Mesendoderm (in vitro differentiated cells): ENCODE measurements at regions not wholly inside any gene's neighbourhood (a gene's known extent, or its start where the extent isn't known, plus 50 kb on each side); places are given as distances from the start of the nearest gene placed in this dataset.

ENCODE experiments used
- DNase-seq: peaks from one replicate; pipeline ENCODE4 v3.0.0; 2013
- H2AK5ac ChIP-seq: 2 replicates; pipeline ENCODE4 v1.6.1; 2013; ENCODE audit warnings: low read length, inconsistent platforms
- H2BK120ac ChIP-seq: 2 replicates; pipeline ENCODE4 v1.6.1; 2013; ENCODE audit warnings: low read depth, mild to moderate bottlenecking, low read length, moderate library complexity, mixed read lengths
- H2BK15ac ChIP-seq: replicated peaks from 2 replicates; pipeline ENCODE4 v1.6.1; 2013; ENCODE audit warnings: low read depth, mild to moderate bottlenecking, moderate library complexity
- H2BK5ac ChIP-seq: 2 replicates; pipeline ENCODE4 v1.6.1; 2013; ENCODE audit warnings: low read length, inconsistent platforms
- H3K18ac ChIP-seq: 2 replicates; pipeline ENCODE4 v1.6.1; 2013; ENCODE audit warnings: mild to moderate bottlenecking, low read length, mixed read lengths
- H3K23ac ChIP-seq: one replicate; pipeline ENCODE4 v1.6.1; 2013; ENCODE audit warnings: low read length
- H3K27ac ChIP-seq: 2 replicates; pipeline ENCODE4 v1.5.1; 2013; ENCODE audit warnings: low read depth, mild to moderate bottlenecking, inconsistent platforms, low read length, moderate library complexity
- H3K27me3 ChIP-seq: 2 replicates; pipeline ENCODE4 v1.6.1; 2013; ENCODE audit warnings: low read length, control low read depth, mild to moderate bottlenecking, inconsistent platforms; ENCODE audit not compliant: insufficient read depth, poor library complexity
- H3K36me3 ChIP-seq: 2 replicates; pipeline ENCODE4 v1.6.1; 2013; ENCODE audit warnings: low read length, inconsistent platforms; ENCODE audit not compliant: control insufficient read depth, insufficient read depth
- H3K4ac ChIP-seq: one replicate; pipeline ENCODE4 v1.6.1; 2013; ENCODE audit warnings: low read depth, mild to moderate bottlenecking, low read length, moderate library complexity
- H3K4me1 ChIP-seq: 2 replicates; pipeline ENCODE4 v1.6.1; 2013; ENCODE audit warnings: low read depth, low read length, inconsistent platforms; ENCODE audit not compliant: control insufficient read depth
- H3K4me2 ChIP-seq: 2 replicates; pipeline ENCODE4 v1.6.1; 2013; ENCODE audit warnings: low read length
- H3K4me3 ChIP-seq: 2 replicates; pipeline ENCODE4 v1.5.1; 2013; ENCODE audit warnings: mild to moderate bottlenecking, low read length
- H3K56ac ChIP-seq: one replicate; pipeline ENCODE4 v1.6.1; 2013; ENCODE audit warnings: low read length
- H3K79me1 ChIP-seq: 2 replicates; pipeline ENCODE4 v1.6.1; 2013; ENCODE audit warnings: low read length, inconsistent platforms
- H3K79me2 ChIP-seq: 2 replicates; pipeline ENCODE4 v1.6.1; 2013; ENCODE audit warnings: mild to moderate bottlenecking, low read length; ENCODE audit not compliant: control insufficient read depth, insufficient read depth
- H3K9ac ChIP-seq: 2 replicates; pipeline ENCODE4 v1.6.1; 2013; ENCODE audit warnings: low read length, inconsistent platforms
- H4K5ac ChIP-seq: one replicate; pipeline ENCODE4 v1.6.1; 2013; ENCODE audit warnings: low read length
- H4K8ac ChIP-seq: one replicate; pipeline ENCODE4 v1.6.1; 2013; ENCODE audit warnings: low read depth, mild to moderate bottlenecking, control low read depth, low read length, moderate library complexity
- WGBS: extraction: QIAGEN DNeasy Blood & Tissue Kit; methylation state at CpG from one replicate; pipeline ENCODE4 v1.1.7; 2013; ENCODE audit warnings: low lambda C conversion rate, missing lambda C conversion rate; ENCODE audit not compliant: insufficient coverage; ENCODE audit errors: extremely low coverage; 5-methylcytosine and 5-hydroxymethylcytosine counted together

- Histone ChIP-seq H3K79me1 (no peaks in the 10 kb centered on the region), H2BK120ac (no peak overlapping the region), H3K27me3 (no peaks in the 10 kb centered on the region), H4K5ac (no peak overlapping the region), H3K18ac (no peak overlapping the region), H2BK5ac (no peak overlapping the region), H3K27ac (no peak overlapping the region), H3K9ac (no peak overlapping the region), H3K23ac (no peak overlapping the region), H3K4me3 (no peak overlapping the region), H3K4me1 (no peaks in the 10 kb centered on the region), H3K56ac (no peak overlapping the region), H2BK15ac (no peak overlapping the region), H4K8ac (no peak overlapping the region), H3K4ac (no peak overlapping the region), H2AK5ac (no peak overlapping the region), H3K36me3 (no peaks in the 10 kb centered on the region), H3K79me2 (no peaks in the 10 kb centered on the region), H3K4me2 (no peak overlapping the region)
- WGBS: no CpG with 5 or more reads among the region's 13 CpGs
- DNase-seq: no peak
These were observed 195.5 kb downstream of the RBFOX3 start for GRCh38 chr17:79415365-79415764.

DNA sequence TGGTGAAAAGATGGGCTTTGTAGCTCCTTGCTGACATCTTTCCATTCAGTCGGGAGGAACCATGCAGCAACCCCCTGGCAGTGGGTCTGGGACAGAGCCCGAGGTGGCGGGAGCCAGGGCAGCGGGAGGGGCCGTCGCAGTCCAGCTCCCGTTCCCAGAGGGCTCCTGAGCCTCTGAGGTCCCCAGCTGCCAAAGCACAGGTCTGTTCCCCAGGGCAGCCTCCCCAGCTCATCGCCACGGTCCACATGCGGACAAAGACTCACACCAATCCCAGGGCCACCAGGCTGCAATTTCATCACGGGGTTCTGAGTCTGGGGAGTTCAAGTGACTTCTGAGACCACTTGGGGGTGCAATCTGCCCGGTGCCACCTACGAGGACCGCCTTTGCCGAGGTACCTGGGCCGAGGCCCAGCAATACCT lies 196.0 kb downstream of the RBFOX3 start:
- Histone ChIP-seq H3K4me3 (no peak overlapping the region), H4K5ac (no peak overlapping the region), H3K27ac (no peak overlapping the region), H3K23ac (no peak overlapping the region), H4K8ac (no peak overlapping the region), H3K18ac (no peak overlapping the region), H3K79me1 (no peaks in the 10 kb centered on the region), H3K56ac (no peak overlapping the region), H3K27me3 (no peaks in the 10 kb centered on the region), H3K4ac (no peak overlapping the region), H3K36me3 (no peaks in the 10 kb centered on the region), H2AK5ac (no peak overlapping the region), H3K4me1 (no peaks in the 10 kb centered on the region), H3K9ac (no peak overlapping the region), H2BK120ac (no peak overlapping the region), H2BK5ac (no peak overlapping the region), H3K4me2 (no peak overlapping the region), H3K79me2 (no peaks in the 10 kb centered on the region), H2BK15ac (no peak overlapping the region)
- DNase-seq: no peak
- WGBS: no CpG with 5 or more reads among the region's 16 CpGs

- Histone ChIP-seq H3K27me3 (no peaks in the 10 kb centered on the region), H3K79me1 (no peaks in the 10 kb centered on the region), H3K9ac (no peak overlapping the region), H4K8ac (no peak overlapping the region), H3K27ac (no peak overlapping the region), H3K36me3 (no peaks in the 10 kb centered on the region), H3K18ac (no peak overlapping the region), H3K56ac (no peak overlapping the region), H3K4me2 (no peak overlapping the region), H2BK120ac (no peak overlapping the region), H3K4ac (no peak overlapping the region), H2BK5ac (no peak overlapping the region), H4K5ac (no peak overlapping the region), H2BK15ac (no peak overlapping the region), H3K23ac (no peak overlapping the region), H3K4me3 (no peak overlapping the region), H3K79me2 (no peaks in the 10 kb centered on the region), H3K4me1 (no peaks in the 10 kb centered on the region), H2AK5ac (no peak overlapping the region)
- WGBS: no CpG with 5 or more reads among the region's 21 CpGs
- no peak for DNase-seq
These were observed 196.6 kb downstream of the RBFOX3 start for GRCh38 chr17:79414063-79414792.

DNA sequence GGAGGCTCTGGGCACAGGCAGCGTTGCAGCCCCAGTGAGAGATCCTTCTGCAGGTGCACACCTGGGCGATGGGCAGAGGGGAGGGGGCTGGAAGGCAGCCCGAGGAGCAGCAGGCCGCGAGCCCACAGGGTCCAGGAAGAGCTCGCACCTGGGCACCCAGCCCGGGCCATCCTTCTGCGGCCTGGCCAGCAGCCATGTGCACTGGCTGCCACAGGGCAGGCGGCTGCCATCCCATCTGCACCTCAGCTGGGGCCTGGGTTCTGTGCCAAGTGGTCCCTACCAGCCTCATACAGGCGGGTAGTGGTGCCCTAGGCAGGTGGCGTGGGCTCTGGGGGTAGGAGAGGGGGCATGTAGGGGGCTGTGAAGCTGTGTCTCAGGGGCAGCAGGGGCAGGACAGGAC lies 197.2 kb downstream of the RBFOX3 start:
- Histone ChIP-seq H3K36me3 (no peaks in the 10 kb centered on the region), H3K4me2 (no peak overlapping the region), H4K8ac (no peak overlapping the region), H2BK120ac (no peak overlapping the region), H4K5ac (no peak overlapping the region), H3K23ac (no peak overlapping the region), H3K79me2 (no peaks in the 10 kb centered on the region), H3K18ac (no peak overlapping the region), H2AK5ac (no peak overlapping the region), H3K79me1 (no peaks in the 10 kb centered on the region), H3K4me1 (no peaks in the 10 kb centered on the region), H3K27me3 (no peaks in the 10 kb centered on the region), H2BK15ac (no peak overlapping the region), H3K27ac (no peak overlapping the region), H3K56ac (no peak overlapping the region), H3K9ac (no peak overlapping the region), H3K4me3 (no peak overlapping the region), H3K4ac (no peak overlapping the region), H2BK5ac (no peak overlapping the region)
- no CpG with 5 or more reads among the region's 11 CpGs for WGBS
- DNase-seq: no peak

DNA sequence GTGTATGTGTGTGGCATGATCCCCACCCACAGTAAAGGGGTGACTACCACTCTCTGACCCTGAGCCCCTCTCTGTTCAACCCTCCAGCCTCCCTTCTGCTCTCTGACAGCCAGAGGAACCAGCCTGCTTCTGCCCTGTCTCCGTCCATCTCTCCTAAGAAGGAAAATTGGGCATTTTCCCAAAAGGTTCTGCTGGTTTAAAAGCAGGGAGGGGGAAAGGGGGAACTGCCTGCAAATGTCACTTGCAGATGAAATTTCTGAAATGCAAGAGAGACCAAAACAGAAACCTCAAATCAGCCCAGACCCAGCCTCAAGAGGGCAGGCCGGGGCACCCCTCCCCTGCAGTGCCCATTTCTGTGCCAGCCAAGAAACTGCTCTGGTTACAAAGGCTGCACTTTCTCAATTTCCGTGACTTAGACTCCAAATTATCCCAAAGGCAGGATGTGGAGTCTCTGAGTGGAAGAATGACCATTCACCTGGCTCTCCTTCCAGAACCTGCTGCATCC lies 197.9 kb downstream of the RBFOX3 start:
- Histone ChIP-seq H3K56ac (no peak overlapping the region), H2AK5ac (no peak overlapping the region), H3K18ac (no peak overlapping the region), H3K79me1 (no peaks in the 10 kb centered on the region), H3K79me2 (no peaks in the 10 kb centered on the region), H3K23ac (no peak overlapping the region), H2BK15ac (no peak overlapping the region), H2BK120ac (no peak overlapping the region), H3K27ac (no peak overlapping the region), H3K4ac (no peak overlapping the region), H3K4me3 (no peak overlapping the region), H3K27me3 (no peaks in the 10 kb centered on the region), H3K36me3 (no peaks in the 10 kb centered on the region), H4K8ac (no peak overlapping the region), H2BK5ac (no peak overlapping the region), H3K4me1 (no peaks in the 10 kb centered on the region), H3K4me2 (no peak overlapping the region), H4K5ac (no peak overlapping the region), H3K9ac (no peak overlapping the region)
- no CpG with 5 or more reads among the region's 3 CpGs for WGBS
- DNase-seq: no peak

DNA sequence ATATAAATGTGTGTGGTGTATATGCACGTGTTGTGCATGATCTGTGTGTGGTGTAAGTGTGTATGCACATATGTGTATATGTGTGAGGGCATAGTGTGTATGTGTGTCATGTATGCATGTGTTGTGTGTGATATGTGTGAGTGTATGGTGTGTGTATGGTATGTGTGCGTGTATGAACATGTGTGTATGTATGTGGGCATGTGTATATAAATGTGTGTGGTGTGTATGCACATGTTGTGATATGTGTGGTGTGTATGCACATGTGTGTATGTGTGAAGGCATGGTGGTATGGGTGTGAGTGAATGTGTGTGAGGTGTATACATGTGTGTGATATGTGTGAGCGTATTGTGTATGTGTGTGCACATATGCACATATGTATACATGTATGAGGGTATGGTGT lies 198.7 kb downstream of the RBFOX3 start:
- 100% methylated on average over 2 of the region's 3 CpGs for WGBS
- Histone ChIP-seq H3K23ac (no peak overlapping the region), H2BK5ac (no peak overlapping the region), H3K27ac (no peak overlapping the region), H4K5ac (no peak overlapping the region), H2AK5ac (no peak overlapping the region), H3K4me1 (no peaks in the 10 kb centered on the region), H2BK15ac (no peak overlapping the region), H3K9ac (no peak overlapping the region), H3K27me3 (no peaks in the 10 kb centered on the region), H3K79me2 (no peaks in the 10 kb centered on the region), H3K4ac (no peak overlapping the region), H3K18ac (no peak overlapping the region), H3K36me3 (no peaks in the 10 kb centered on the region), H2BK120ac (no peak overlapping the region), H3K79me1 (no peaks in the 10 kb centered on the region), H3K4me2 (no peak overlapping the region), H3K4me3 (no peak overlapping the region), H3K56ac (no peak overlapping the region), H4K8ac (no peak overlapping the region)
- DNase-seq: no peak
